Lower leg skin (tissue), 4 donors: ENCODE measurements at regions not wholly inside any gene's neighbourhood (a gene's known extent, or its start where the extent isn't known, plus 50 kb on each side); places are given as distances from the start of the nearest gene placed in this dataset.

Experiments
- DNase-seq, 2 donors: peaks; one replicate each; pipeline ENCODE4 v3.0.0-alpha.2; 2019; ENCODE audit warnings: low spot score in 2 of 2
- H3K4me3 ChIP-seq: fragments of 200-600 bp; sonication (generic); 2 replicates; pipeline ENCODE4 v1.5.1; 2017; ENCODE audit warnings: mild to moderate bottlenecking, low read depth; ENCODE audit not compliant: poor library complexity, severe bottlenecking
- CTCF ChIP-seq, 3 donors: fragments of 450-650 bp; IDR thresholded peaks; one replicate each; pipeline ENCODE4 v1.5.1; 2016; ENCODE audit warnings: antibody characterized with exemption in 3 of 3, mild to moderate bottlenecking in 3 of 3, moderate library complexity in 2 of 3
- POLR2A ChIP-seq, 2 donors: fragments of 450-650 bp; IDR thresholded peaks; one replicate each; pipeline ENCODE4 v1.6.1; 2016 to 2017; ENCODE audit warnings: antibody characterized with exemption in 2 of 2, mild to moderate bottlenecking in 1 of 2, moderate library complexity in 1 of 2
- WGBS, 2 donors: methylation state at CpG; one replicate each; pipeline ENCODE4 v1.1.5; 2018; 5-methylcytosine and 5-hydroxymethylcytosine counted together
- intact Hi-C: fragments of 100-400 bp; cut with DNase I; formaldehyde crosslinking; loops from one replicate; pipeline ENCODE4 v1.15.0; 2023; ENCODE audit warnings: low total_unique reads

GRCh38 chr4:123898946-123899666, 502.5 kb downstream of the SPRY1 start:
- intact Hi-C loops = no loop called here
- WGBS, 2 donors = 89 to 95% methylated on average over 2 of the region's 2 CpGs
- TF ChIP-seq CTCF (IDR thresholded peaks at IDR 0.05) (no peak), POLR2A (IDR thresholded peaks at IDR 0.05) (no peak)
- no peak overlapping the region for H3K4me3 ChIP-seq
- no peak for DNase-seq

DNA sequence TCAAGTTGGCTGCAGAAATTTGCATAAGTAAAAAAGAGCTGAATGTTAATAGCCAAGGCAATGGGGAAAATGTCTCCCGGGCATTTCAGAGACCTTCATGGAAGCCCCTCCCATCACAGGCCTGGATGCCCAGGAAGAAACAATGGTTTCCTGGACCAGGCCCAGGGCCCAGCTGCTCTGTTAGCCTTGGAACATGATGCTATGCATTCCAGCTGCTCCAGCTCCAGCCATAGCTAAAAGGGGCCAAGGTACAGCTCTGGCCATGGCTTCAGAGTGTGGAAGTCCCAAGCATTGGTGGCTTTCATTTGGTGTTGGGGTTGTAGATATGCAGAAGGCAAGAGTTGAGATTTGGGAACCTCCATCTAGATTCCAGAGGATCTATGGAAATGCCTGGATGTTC, 508.3 kb downstream of the SPRY1 start:
- no peak for DNase-seq
- 88 to 100% methylated on average over 1 of the region's 1 CpG for WGBS, 2 donors
- TF ChIP-seq POLR2A (IDR thresholded peaks at IDR 0.05) (no peak), CTCF (IDR thresholded peaks at IDR 0.05) (no peak)
- intact Hi-C loops = no loop called here
- no peak overlapping the region for H3K4me3 ChIP-seq

DNA sequence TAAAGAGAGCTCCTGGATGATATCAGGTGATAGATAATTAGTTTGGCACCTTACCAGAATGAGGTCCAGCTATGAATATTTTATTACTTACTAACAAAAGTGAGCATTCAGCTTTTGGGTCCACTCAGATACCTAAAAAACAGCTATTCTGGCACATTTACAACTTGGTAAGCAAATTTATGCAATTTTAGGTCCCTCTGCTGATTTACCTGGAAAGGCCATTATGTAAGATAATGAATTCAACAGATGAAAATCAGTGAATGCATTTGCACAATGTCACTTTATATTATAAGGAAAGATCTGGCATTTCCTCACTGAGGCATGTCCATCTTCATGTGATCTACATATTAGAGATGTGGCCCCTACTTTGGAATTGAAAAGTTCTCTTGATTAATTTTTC, 517.0 kb downstream of the SPRY1 start:
- intact Hi-C loops = no loop called here
- TF ChIP-seq CTCF (IDR thresholded peaks at IDR 0.05) (no peak), POLR2A (IDR thresholded peaks at IDR 0.05) (no peak)

GRCh38 chr4:123916821-123917220, 520.2 kb downstream of the SPRY1 start:
- TF ChIP-seq CTCF (IDR thresholded peaks at IDR 0.05) (no peak), POLR2A (IDR thresholded peaks at IDR 0.05) (no peak)
- WGBS, 2 donors = 83 to 87% methylated on average over 2 of the region's 2 CpGs
- H3K4me3 ChIP-seq = no peak overlapping the region
- intact Hi-C loops = no loop called here
- DNase-seq = no peak

More for the DNA sequence above, 517.0 kb downstream of the SPRY1 start:
- no peak for DNase-seq
- no peak overlapping the region for H3K4me3 ChIP-seq

- TF ChIP-seq POLR2A (IDR thresholded peaks at IDR 0.05) (no peak), CTCF (IDR thresholded peaks at IDR 0.05) (no peak)
- WGBS, 2 donors = 93 to 94% methylated on average over 4 of the region's 4 CpGs
- intact Hi-C loops = no loop called here
- no peak for DNase-seq
- no peak overlapping the region for H3K4me3 ChIP-seq
Observed at GRCh38 chr4:123919576-123920098, 523.0 kb downstream of the SPRY1 start.

DNA sequence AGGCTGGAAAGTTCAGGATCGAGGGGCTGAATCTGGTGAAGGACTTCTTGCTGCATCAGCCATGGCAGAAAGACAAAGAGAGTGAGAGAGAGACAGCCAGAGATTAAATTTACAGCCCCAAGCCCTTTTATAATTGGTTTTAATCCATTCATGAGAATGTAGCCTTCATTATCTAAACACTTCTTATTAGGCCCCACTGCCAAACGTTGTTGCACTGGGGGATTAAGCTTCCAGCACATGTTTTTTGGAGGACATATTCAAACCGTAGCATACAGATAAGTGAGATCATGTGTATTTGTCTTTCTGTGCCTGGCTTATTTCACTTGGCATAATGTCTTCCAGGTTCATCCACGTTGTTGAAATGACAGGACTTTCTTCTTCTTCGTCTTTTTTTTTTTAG, 524.7 kb downstream of the SPRY1 start:
- DNase-seq = no peak
- WGBS, 2 donors = 50 to 61% methylated on average over 5 of the region's 5 CpGs
- intact Hi-C loops = no loop called here
- no peak overlapping the region for H3K4me3 ChIP-seq
- TF ChIP-seq CTCF (IDR thresholded peaks at IDR 0.05) (no peak), POLR2A (IDR thresholded peaks at IDR 0.05) (no peak)
